H1 (cell line): ENCODE measurements at regions not wholly inside any gene's neighbourhood (a gene's known extent, or its start where the extent isn't known, plus 50 kb on each side); places are given as distances from the start of the nearest gene placed in this dataset.

Experiments used
- CTCF ChIA-PET: fragments of 300-600 bp; sonication (Branson Sonifier 250); formaldehyde crosslinking; loops from one replicate; lab custom pipeline; 2021; ENCODE audit not compliant: partially characterized antibody; lab: Charles Lee
- POLR2A ChIA-PET: fragments of 300-600 bp; sonication (Branson Sonifier 250); formaldehyde crosslinking; loops from one replicate; lab custom pipeline; 2021; ENCODE audit warnings: inconsistent platforms; ENCODE audit not compliant: partially characterized antibody; lab: Charles Lee
- DNase-seq, 2 experiments: peaks; one replicate each; pipeline versions ENCODE4 v3.0.0 to v3.0.0-alpha.2; 2010 to 2022; ENCODE audit warnings: low spot score in 2 of 2, low read depth in 1 of 2, mixed read lengths in 1 of 2
- FAIRE-seq: peaks from 2 replicates; lab custom pipeline; 2011; peaks lifted over from hg19 to GRCh38; lab: Jason Lieb, UNC
- H2AFZ ChIP-seq: 2 replicates; pipeline ENCODE4 v1.8.1; 2012; ENCODE audit warnings: low read length, inconsistent platforms
- H2AK5ac ChIP-seq: 2 replicates; pipeline ENCODE4 v1.6.1; 2013; ENCODE audit warnings: low read depth, low read length
- H2BK120ac ChIP-seq: replicated peaks from 2 replicates; pipeline ENCODE3; 2013; ENCODE audit warnings: low read depth, low read length, inconsistent platforms
- H2BK12ac ChIP-seq: 2 replicates; pipeline ENCODE4 v1.6.1; 2013; ENCODE audit warnings: low read depth, low read length
- H2BK15ac ChIP-seq: 2 replicates; pipeline ENCODE4 v1.6.1; 2013; ENCODE audit warnings: low read length
- H2BK20ac ChIP-seq: 2 replicates; pipeline ENCODE4 v1.6.1; 2013; ENCODE audit warnings: low read length
- H2BK5ac ChIP-seq: 2 replicates; pipeline ENCODE4 v1.6.1; 2013; ENCODE audit warnings: low read depth, low read length
- H3K14ac ChIP-seq: 2 replicates; pipeline ENCODE4 v1.6.1; 2013; ENCODE audit warnings: inconsistent platforms; ENCODE audit not compliant: insufficient read length
- H3K18ac ChIP-seq: 2 replicates; pipeline ENCODE4 v1.6.1; 2013; ENCODE audit warnings: low read length; ENCODE audit errors: extremely low read depth
- H3K23ac ChIP-seq: 2 replicates; pipeline ENCODE4 v1.6.1; 2013; ENCODE audit warnings: inconsistent platforms; ENCODE audit not compliant: insufficient read length
- H3K23me2 ChIP-seq: 2 replicates; pipeline ENCODE4 v1.6.1; 2013; ENCODE audit warnings: low read depth, low read length
- H3K27ac ChIP-seq: 2 replicates; pipeline ENCODE4 v1.6.1; 2011; ENCODE audit warnings: low read depth, low read length, inconsistent platforms
- H3K27me3 ChIP-seq, 4 experiments: replicated peaks in 1 of 4; 1 replicate in 1 of 4; 2 replicates in 3 of 4; pipeline versions ENCODE4 v1.6.1 to v1.8.1; 2011 to 2013; ENCODE audit warnings: low read length in 3 of 4, mild to moderate bottlenecking in 3 of 4, inconsistent platforms in 2 of 4, mixed read lengths in 2 of 4, moderate library complexity in 1 of 4; ENCODE audit not compliant: control insufficient read depth in 3 of 4, insufficient read depth in 3 of 4; ENCODE audit errors: extremely low read depth in 1 of 4
- H3K36me3 ChIP-seq, 4 experiments: 2 replicates each; pipeline versions ENCODE4 v1.6.1 to v1.8.1; 2011 to 2013; ENCODE audit warnings: mild to moderate bottlenecking in 4 of 4, low read length in 3 of 4, moderate library complexity in 2 of 4, control low read depth in 1 of 4, inconsistent platforms in 1 of 4; ENCODE audit not compliant: insufficient read depth in 4 of 4, control insufficient read depth in 2 of 4
- H3K4ac ChIP-seq: replicated peaks from 2 replicates; pipeline ENCODE3; 2013; ENCODE audit warnings: low read length, low read depth, mixed read lengths, inconsistent platforms; ENCODE audit not compliant: insufficient read length
- H3K4me1 ChIP-seq, 4 experiments: replicated peaks in 1 of 4; 1 replicate in 1 of 4; 2 replicates in 3 of 4; pipeline versions ENCODE4 v1.6.1 to v1.8.1; 2011 to 2013; ENCODE audit warnings: low read length in 3 of 4, inconsistent platforms in 2 of 4, mixed read lengths in 1 of 4; ENCODE audit not compliant: insufficient read depth in 4 of 4, control insufficient read depth in 3 of 4
- H3K4me2 ChIP-seq, 2 experiments: 2 replicates each; pipeline versions ENCODE4 v1.6.1 to v1.8.1; 2011 to 2013; ENCODE audit warnings: low read depth in 2 of 2, low read length in 2 of 2, control low read depth in 1 of 2, inconsistent platforms in 1 of 2, mild to moderate bottlenecking in 1 of 2; ENCODE audit not compliant: insufficient read depth in 1 of 2
- H3K4me3 ChIP-seq, 4 experiments: fragments of 200-600, 300-600 bp in 1 of 4; sonication (generic), shearing (Covaris generic), sonication (Bioruptor Twin) in 1 of 4; 2 replicates each; pipeline versions ENCODE4 v1.5.1 to v1.8.1; 2011 to 2016; ENCODE audit warnings: low read length in 4 of 4, low read depth in 3 of 4, control low read depth in 2 of 4, inconsistent platforms in 2 of 4, mild to moderate bottlenecking in 2 of 4, mixed read lengths in 1 of 4, moderate library complexity in 1 of 4; ENCODE audit not compliant: insufficient read depth in 2 of 4; ENCODE audit errors: extremely low read depth in 1 of 4
- H3K56ac ChIP-seq: replicated peaks from 2 replicates; pipeline ENCODE3; 2013; ENCODE audit warnings: low read depth, mild to moderate bottlenecking, mixed read lengths, low read length, inconsistent platforms; ENCODE audit not compliant: insufficient read length
- H3K79me1 ChIP-seq: 2 replicates; pipeline ENCODE4 v1.6.1; 2013; ENCODE audit warnings: low read depth, low read length, control low read depth
- H3K79me2 ChIP-seq, 2 experiments: 2 replicates each; pipeline versions ENCODE4 v1.6.1 to v1.8.1; 2012 to 2013; ENCODE audit warnings: low read length in 2 of 2, mild to moderate bottlenecking in 2 of 2, inconsistent platforms in 1 of 2; ENCODE audit not compliant: insufficient read depth in 2 of 2, control insufficient read depth in 1 of 2
- H3K9ac ChIP-seq, 4 experiments: replicated peaks in 1 of 4; 1 replicate in 1 of 4; 2 replicates in 3 of 4; pipeline versions ENCODE4 v1.6.1 to v1.8.1; 2011 to 2013; ENCODE audit warnings: low read depth in 3 of 4, low read length in 3 of 4, control low read depth in 2 of 4, mild to moderate bottlenecking in 2 of 4, moderate library complexity in 2 of 4, inconsistent platforms in 1 of 4; ENCODE audit errors: extremely low read depth in 1 of 4
- H3K9me3 ChIP-seq, 2 experiments: 2 replicates each; pipeline versions ENCODE4 v1.6.1 to v1.8.1; 2012 to 2013; ENCODE audit warnings: mild to moderate bottlenecking in 2 of 2, moderate library complexity in 2 of 2, control low read depth in 1 of 2, inconsistent platforms in 1 of 2, low read depth in 1 of 2, low read length in 1 of 2, mixed read lengths in 1 of 2; ENCODE audit not compliant: insufficient read depth in 2 of 2
- H4K20me1 ChIP-seq, 2 experiments: replicated peaks in 1 of 2; 2 replicates each; pipeline versions ENCODE3 to v1.8.1; 2011 to 2013; ENCODE audit warnings: inconsistent platforms in 2 of 2, low read length in 2 of 2, mild to moderate bottlenecking in 1 of 2; ENCODE audit not compliant: insufficient read depth in 2 of 2, control insufficient read depth in 1 of 2
- H4K5ac ChIP-seq: 2 replicates; pipeline ENCODE4 v1.6.1; 2013; ENCODE audit warnings: low read length, low read depth, mixed read lengths, inconsistent platforms; ENCODE audit not compliant: insufficient read length
- H4K8ac ChIP-seq: 2 replicates; pipeline ENCODE4 v1.8.0; 2013; ENCODE audit warnings: mild to moderate bottlenecking, moderate library complexity, low read length, inconsistent platforms; ENCODE audit not compliant: insufficient read depth; ENCODE audit errors: extremely low read depth
- H4K91ac ChIP-seq: replicated peaks from 2 replicates; pipeline ENCODE3; 2013; ENCODE audit warnings: low read length, mixed read lengths, inconsistent platforms; ENCODE audit not compliant: insufficient read length
- BRCA1 ChIP-seq: IDR thresholded peaks from 2 replicates; pipeline ENCODE4 v1.6.1; 2012; ENCODE audit warnings: low read depth, low read length, improper control_type of control experiment
- EZH2 ChIP-seq: fragments of 200-600 bp; sonication (generic); IDR thresholded peaks from 2 replicates; pipeline ENCODE4 v1.7.1; 2012; ENCODE audit warnings: low read depth, mild to moderate bottlenecking, moderate library complexity, low read length, inconsistent platforms; ENCODE audit not compliant: severe bottlenecking
- POLR2AphosphoS5 ChIP-seq: IDR thresholded peaks from 2 replicates; pipeline ENCODE4 v1.6.1; 2011; ENCODE audit warnings: low read depth, low read length
- POU5F1 ChIP-seq: IDR thresholded peaks from 2 replicates; pipeline ENCODE4 v1.6.1; 2011; ENCODE audit warnings: low read depth, mild to moderate bottlenecking, low read length, moderate library complexity
- RAD21 ChIP-seq, 2 experiments: IDR thresholded peaks in 1 of 2; conservative IDR thresholded peaks in 1 of 2; 2 replicates each; pipeline ENCODE4 v1.6.1; 2011; ENCODE audit warnings: low read depth in 2 of 2, low read length in 2 of 2, improper control_type of control experiment in 1 of 2, inconsistent platforms in 1 of 2, mild to moderate bottlenecking in 1 of 2, moderate library complexity in 1 of 2
- SIN3A ChIP-seq, 2 experiments: IDR thresholded peaks in 1 of 2; conservative IDR thresholded peaks in 1 of 2; 2 replicates each; pipeline ENCODE4 v1.6.1; 2011 to 2012; ENCODE audit warnings: low read length in 2 of 2, improper control_type of control experiment in 1 of 2, low read depth in 1 of 2, mild to moderate bottlenecking in 1 of 2
- TAF7 ChIP-seq: optimal IDR thresholded peaks from 2 replicates; pipeline ENCODE3; 2011; ENCODE audit warnings: low read depth, mild to moderate bottlenecking, inconsistent platforms, low read length, moderate library complexity, borderline replicate concordance
- WGBS, 2 experiments: shearing (Covaris generic) in 1 of 2; methylation state at CpG; one replicate each; pipeline versions ENCODE4 v1.1.6 to v1.1.7; 2013 to 2015; ENCODE audit warnings: low lambda C conversion rate in 2 of 2, mixed read lengths in 2 of 2, inconsistent platforms in 1 of 2, low coverage in 1 of 2, missing lambda C conversion rate in 1 of 2; ENCODE audit not compliant: insufficient replicate concordance in 2 of 2, insufficient coverage in 1 of 2, insufficient read length in 1 of 2; ENCODE audit errors: extremely low coverage in 1 of 2, missing lambda C conversion rate in 1 of 2; 5-methylcytosine and 5-hydroxymethylcytosine counted together

- Histone ChIP-seq H3K4ac (no peak overlapping the region), H3K4me1 (no peaks in the 10 kb centered on the region), H2BK20ac (no peak overlapping the region), H3K23me2 (no peaks in the 10 kb centered on the region), H3K27ac (no peak overlapping the region), H3K23ac (no peak overlapping the region), H4K8ac (0 out of 2 replicates have a peak overlapping the region, but pooled peaks have one; percentile 17), H4K91ac (no peak overlapping the region), H3K56ac (no peak overlapping the region), H2AFZ (no peak overlapping the region), H3K4me2 (no peak overlapping the region), H3K79me1 (no peaks in the 10 kb centered on the region), H2AK5ac (no peak overlapping the region), H3K79me2 (no peaks in the 10 kb centered on the region), H4K20me1 (no peaks in the 10 kb centered on the region), H2BK5ac (no peak overlapping the region), H3K36me3 (no peaks in the 10 kb centered on the region), H3K9me3 (no peaks in the 10 kb centered on the region), H3K9ac (no peak overlapping the region), H2BK12ac (no peak overlapping the region), H3K14ac (no peak overlapping the region), H2BK15ac (no peak overlapping the region), H3K4me3 (no peak overlapping the region), H3K18ac (no peak overlapping the region), H3K27me3 (no peaks in the 10 kb centered on the region), H2BK120ac (no peak overlapping the region), H4K5ac (no peak overlapping the region)
- 92% methylated on average over 11 of the region's 11 CpGs; no CpG with 5 or more reads in 1 of the 2 experiments for WGBS, 2 experiments
- DNase-seq = no peak
- ChIA-PET CTCF (interaction anchor here (0.9 kb wide), 1 partner anchor 102 kb away, joined by 3 read pairs; no protein-coding TSS in a partner anchor), POLR2A (no interaction called here)
- no peak for FAIRE-seq
- TF ChIP-seq POLR2AphosphoS5 = no peak
- TF ChIP-seq BRCA1 = no peak
- TF ChIP-seq TAF7 = no peak
- TF ChIP-seq POU5F1 = no peak
- no peak for TF ChIP-seq EZH2
- TF ChIP-seq RAD21 (IDR thresholded peaks at IDR 0.05 in 1 of 2, conservative IDR thresholded peaks at IDR 0.05 in 1 of 2; ENCODE audit: low read depth in 2 of 2, low read length in 2 of 2) = no peak
- TF ChIP-seq SIN3A (conservative IDR thresholded peaks at IDR 0.05 in 1 of 2, IDR thresholded peaks at IDR 0.05 in 1 of 2; ENCODE audit: low read depth in 1 of 2, low read length in 2 of 2) = no peak
Measured at GRCh38 chr14:98608071-98609060, 663.6 kb downstream of the BCL11B start.
